ENCODE measurements at regions not wholly inside any gene's neighbourhood (a gene's known extent, or its start where the extent isn't known, plus 50 kb on each side); places are given as distances from the start of the nearest gene placed in this dataset.

- Histone ChIP-seq H3K36me3 (ENCODE audit: control insufficient read depth, low read length) (no peaks in the 10 kb centered on the region), H3K27ac (ENCODE audit: low read depth, low read length) (no peak overlapping the region), H3K4me2 (ENCODE audit: low read length) (no peak overlapping the region), H3K9me2 (replicated peaks; ENCODE audit: control insufficient read depth, low read length) (no peaks in the 10 kb centered on the region), H3K4me3 (ENCODE audit: low read length) (no peak overlapping the region), H3F3A (ENCODE audit: control insufficient read depth, insufficient read depth) (no peaks in the 10 kb centered on the region), H4K20me1 (ENCODE audit: control insufficient read depth, insufficient read depth, low read depth, low read length) (no peaks in the 10 kb centered on the region), H3K79me2 (ENCODE audit: control insufficient read depth, low read length) (no peaks in the 10 kb centered on the region), H3K4me1 (ENCODE audit: control insufficient read depth, low read length) (no peaks in the 10 kb centered on the region), H3K9me3 (ENCODE audit: control insufficient read depth, insufficient read depth, low read length) (no peaks in the 10 kb centered on the region), H3K27me3 (ENCODE audit: control insufficient read depth, low read length) (no peaks in the 10 kb centered on the region)
- TF ChIP-seq EZH2phosphoT487 (IDR thresholded peaks at IDR 0.05; ENCODE audit: borderline replicate concordance, low read length), result no peak
- TF ChIP-seq, protein P1, sequence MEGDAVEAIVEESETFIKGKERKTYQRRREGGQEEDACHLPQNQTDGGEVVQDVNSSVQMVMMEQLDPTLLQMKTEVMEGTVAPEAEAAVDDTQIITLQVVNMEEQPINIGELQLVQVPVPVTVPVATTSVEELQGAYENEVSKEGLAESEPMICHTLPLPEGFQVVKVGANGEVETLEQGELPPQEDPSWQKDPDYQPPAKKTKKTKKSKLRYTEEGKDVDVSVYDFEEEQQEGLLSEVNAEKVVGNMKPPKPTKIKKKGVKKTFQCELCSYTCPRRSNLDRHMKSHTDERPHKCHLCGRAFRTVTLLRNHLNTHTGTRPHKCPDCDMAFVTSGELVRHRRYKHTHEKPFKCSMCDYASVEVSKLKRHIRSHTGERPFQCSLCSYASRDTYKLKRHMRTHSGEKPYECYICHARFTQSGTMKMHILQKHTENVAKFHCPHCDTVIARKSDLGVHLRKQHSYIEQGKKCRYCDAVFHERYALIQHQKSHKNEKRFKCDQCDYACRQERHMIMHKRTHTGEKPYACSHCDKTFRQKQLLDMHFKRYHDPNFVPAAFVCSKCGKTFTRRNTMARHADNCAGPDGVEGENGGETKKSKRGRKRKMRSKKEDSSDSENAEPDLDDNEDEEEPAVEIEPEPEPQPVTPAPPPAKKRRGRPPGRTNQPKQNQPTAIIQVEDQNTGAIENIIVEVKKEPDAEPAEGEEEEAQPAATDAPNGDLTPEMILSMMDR (IDR thresholded peaks at IDR 0.05; ENCODE audit: low read depth, low read length, poor library complexity, severe bottlenecking), result no peak
These were observed 83.4 kb downstream of the IRX5 start for GRCh38 chr16:55014022-55014421.

DNA sequence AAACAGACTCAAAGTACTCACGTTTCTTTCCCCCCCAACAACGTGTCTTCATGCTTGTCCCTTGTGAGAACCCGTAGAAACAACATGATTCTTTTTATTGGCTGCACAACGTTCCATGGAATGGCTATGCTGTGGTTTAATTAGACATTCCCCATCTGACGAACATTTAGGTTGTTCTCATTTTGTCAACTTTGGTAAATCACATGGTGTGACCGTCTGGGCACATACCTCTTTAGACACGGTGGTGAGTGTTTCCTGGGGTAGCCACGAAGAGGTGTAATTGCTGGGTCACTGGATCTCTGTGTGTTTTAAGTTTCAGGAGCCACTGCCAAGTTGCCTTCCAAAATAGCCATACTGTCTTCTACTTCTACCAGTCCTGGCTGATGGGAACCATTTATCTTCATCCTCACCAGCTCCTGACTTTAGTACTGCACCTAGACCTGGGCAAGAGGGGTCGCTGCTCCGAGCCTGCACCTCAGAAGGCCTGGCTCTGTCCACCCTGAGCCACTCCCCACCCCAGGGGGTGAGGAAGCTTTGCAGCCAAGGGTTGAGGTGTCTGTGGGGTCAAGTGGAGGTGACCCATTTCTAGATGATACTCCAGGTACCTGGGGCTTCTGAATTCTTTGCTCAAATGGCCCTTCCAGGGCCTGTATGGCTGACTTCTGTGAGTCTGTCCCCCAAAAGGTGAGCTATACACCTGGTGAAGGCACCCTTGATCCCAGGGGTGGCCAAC, 84.7 kb downstream of the IRX5 start:
- H3K9me2 ChIP-seq (replicated peaks; ENCODE audit: control insufficient read depth, low read length), result no peaks in the 10 kb centered on the region
- no peaks in the 10 kb centered on the region for H3K27me3 ChIP-seq (ENCODE audit: control insufficient read depth, low read length)
- H3K4me1 ChIP-seq (ENCODE audit: control insufficient read depth, low read length), result no peaks in the 10 kb centered on the region
- no peaks in the 10 kb centered on the region for H3K36me3 ChIP-seq (ENCODE audit: control insufficient read depth, low read length)
- TF ChIP-seq, protein P1 (IDR thresholded peaks at IDR 0.05; ENCODE audit: low read depth, low read length, poor library complexity, severe bottlenecking), result no peak
- TF ChIP-seq EZH2phosphoT487 (IDR thresholded peaks at IDR 0.05; ENCODE audit: borderline replicate concordance, low read length), result no peak
- no peaks in the 10 kb centered on the region for H4K20me1 ChIP-seq (ENCODE audit: control insufficient read depth, insufficient read depth, low read depth, low read length)
- H3F3A ChIP-seq (ENCODE audit: control insufficient read depth, insufficient read depth), result no peaks in the 10 kb centered on the region
- H3K79me2 ChIP-seq (ENCODE audit: control insufficient read depth, low read length), result no peaks in the 10 kb centered on the region
- peaks cover 4% of the 10 kb centered on the region; the same call in 1 of the 2 replicates for H3K9me3 ChIP-seq (ENCODE audit: control insufficient read depth, insufficient read depth, low read length)
- no peak overlapping the region for H3K27ac ChIP-seq (ENCODE audit: low read depth, low read length)
- no peak overlapping the region for H3K4me2 ChIP-seq (ENCODE audit: low read length)
- no peak overlapping the region for H3K4me3 ChIP-seq (ENCODE audit: low read length)

GRCh38 chr16:55016515-55016914, 85.8 kb downstream of the IRX5 start:
- H3K36me3 ChIP-seq (ENCODE audit: control insufficient read depth, low read length), result no peaks in the 10 kb centered on the region
- H3K9me3 ChIP-seq (ENCODE audit: control insufficient read depth, insufficient read depth, low read length), result peaks cover 4% of the 10 kb centered on the region; the same call in 1 of the 2 replicates
- H3K4me2 ChIP-seq (ENCODE audit: low read length), result no peak overlapping the region
- H3F3A ChIP-seq (ENCODE audit: control insufficient read depth, insufficient read depth), result no peaks in the 10 kb centered on the region
- no peak overlapping the region for H3K27ac ChIP-seq (ENCODE audit: low read depth, low read length)
- no peak overlapping the region for H3K4me3 ChIP-seq (ENCODE audit: low read length)
- H3K9me2 ChIP-seq (replicated peaks; ENCODE audit: control insufficient read depth, low read length), result no peaks in the 10 kb centered on the region
- H4K20me1 ChIP-seq (ENCODE audit: control insufficient read depth, insufficient read depth, low read depth, low read length), result no peaks in the 10 kb centered on the region
- H3K27me3 ChIP-seq (ENCODE audit: control insufficient read depth, low read length), result no peaks in the 10 kb centered on the region
- TF ChIP-seq, protein P1 (IDR thresholded peaks at IDR 0.05; ENCODE audit: low read depth, low read length, poor library complexity, severe bottlenecking), result no peak
- no peak for TF ChIP-seq EZH2phosphoT487 (IDR thresholded peaks at IDR 0.05; ENCODE audit: borderline replicate concordance, low read length)
- no peaks in the 10 kb centered on the region for H3K4me1 ChIP-seq (ENCODE audit: control insufficient read depth, low read length)
- no peaks in the 10 kb centered on the region for H3K79me2 ChIP-seq (ENCODE audit: control insufficient read depth, low read length)

Measured in DOHH2 (cell line).